Inflammatory macrophage treated with lipopolysaccharide for 4 hours (primary cell): ENCODE measurements at regions not wholly inside any gene's neighbourhood (a gene's known extent, or its start where the extent isn't known, plus 50 kb on each side); places are given as distances from the start of the nearest gene placed in this dataset.

Experiments used
- DNase-seq: peaks from one replicate; pipeline ENCODE4 v3.0.0-alpha.2; 2020

DNA sequence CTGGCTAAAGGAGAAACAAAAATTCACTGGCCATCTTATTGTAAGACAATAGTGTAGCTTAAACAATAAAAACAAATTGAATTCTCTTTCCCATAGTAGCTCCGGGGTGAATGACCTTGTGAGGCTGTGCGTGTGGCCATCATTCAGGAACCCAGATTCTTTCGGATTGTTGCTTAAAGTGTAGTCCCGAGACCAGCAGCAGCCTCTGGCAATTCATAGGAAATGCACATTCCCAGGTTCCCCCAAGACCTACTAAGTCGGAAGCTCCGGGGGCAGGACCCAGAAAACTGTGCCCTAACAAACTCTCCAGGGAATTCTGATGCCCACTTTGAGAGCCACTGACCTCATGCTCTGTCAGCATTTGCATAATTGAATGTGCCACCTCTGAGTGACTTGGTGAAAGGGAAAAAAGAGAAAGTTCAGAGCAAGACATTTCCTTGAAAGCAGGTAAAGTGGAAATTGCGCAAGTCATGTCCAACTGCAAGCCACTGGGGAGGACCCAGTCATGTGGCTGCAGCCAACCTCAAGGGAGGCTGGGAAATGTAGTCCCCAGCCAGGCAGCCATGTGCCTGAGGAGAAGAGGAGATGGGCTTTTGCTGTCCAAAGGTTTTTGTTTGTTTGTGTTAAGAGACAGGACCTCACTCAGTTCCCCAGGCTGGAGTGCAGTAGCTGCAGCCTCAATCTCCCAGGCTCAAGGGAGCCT lies 50.7 kb upstream of the PNMA8B start:
- peak; percentile 28 for DNase-seq

DNA sequence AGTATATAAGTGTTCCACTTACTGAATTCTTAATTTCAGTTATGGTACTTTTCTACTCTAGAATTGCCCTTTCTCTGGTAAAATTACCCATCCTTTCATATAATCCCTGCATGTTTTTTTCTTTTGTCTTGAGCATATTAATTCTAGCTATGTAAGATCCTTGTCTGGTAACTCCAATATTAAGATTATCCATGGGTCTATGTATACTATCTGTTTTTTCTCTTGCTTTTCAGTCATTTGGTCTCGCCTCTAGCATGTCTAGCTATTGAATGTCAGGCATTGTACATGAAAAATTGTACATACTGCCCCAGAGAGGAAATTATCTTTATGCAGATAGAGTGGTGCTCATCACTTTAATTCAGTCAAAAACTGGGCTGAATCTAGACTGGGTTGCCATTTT lies 50.4 kb upstream of the CALM3 start:
- no peak for DNase-seq

DNA sequence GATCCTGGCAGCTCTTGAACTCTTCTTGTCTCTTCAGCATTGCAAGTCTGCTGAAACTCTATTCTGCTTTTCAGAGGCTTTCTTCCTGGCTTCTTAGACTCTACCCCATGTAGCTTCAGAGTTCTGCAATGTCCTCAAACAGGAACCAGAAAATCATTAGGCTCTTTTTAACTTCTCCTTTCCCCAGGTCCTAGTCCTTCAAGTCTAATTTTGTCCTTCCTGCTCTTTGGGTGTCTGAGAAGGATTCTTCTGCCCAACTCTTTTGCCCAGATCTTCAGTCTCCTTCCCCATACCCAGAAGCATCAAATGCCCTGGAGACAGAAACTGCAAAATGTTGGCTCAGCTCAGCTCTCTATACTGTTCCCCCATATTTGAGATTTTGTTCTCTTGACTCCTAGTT lies 50.0 kb upstream of the CALM3 start:
- peak; percentile 81 for DNase-seq
